ENCODE measurements at regions not wholly inside any gene's neighbourhood (a gene's known extent, or its start where the extent isn't known, plus 50 kb on each side); places are given as distances from the start of the nearest gene placed in this dataset.

- Histone ChIP-seq H3K4me1 (ENCODE audit: control insufficient read depth in 1 of 2, insufficient read depth in 2 of 2, low read length in 2 of 2) (no peaks in the 10 kb centered on the region), H3K9ac (ENCODE audit: low read length) (no peak overlapping the region), H3K4me2 (ENCODE audit: low read length) (no peak overlapping the region), H3K27me3 (ENCODE audit: insufficient read depth, low read length) (no peaks in the 10 kb centered on the region), H3K36me3 (ENCODE audit: control insufficient read depth in 1 of 2, insufficient read depth in 2 of 2, low read length in 2 of 2) (no peaks in the 10 kb centered on the region), H3K4me3 (replicated peaks in 1 of 2; ENCODE audit: low read depth in 1 of 2, low read length in 2 of 2) (no peak overlapping the region), H3K79me2 (ENCODE audit: insufficient read depth, low read length) (no peaks in the 10 kb centered on the region), H2AFZ (ENCODE audit: low read depth, low read length, poor library complexity, severe bottlenecking) (no peak overlapping the region), H3K27ac (ENCODE audit: low read depth, low read length) (no peak overlapping the region), H4K20me1 (ENCODE audit: insufficient read depth) (no peaks in the 10 kb centered on the region), H3K9me3 (ENCODE audit: control insufficient read depth in 1 of 2, insufficient read depth in 1 of 2, low read depth in 1 of 2, low read length in 2 of 2) (no peaks in the 10 kb centered on the region), H3K9me2 (ENCODE audit: insufficient read depth) (no peaks in the 10 kb centered on the region)
- intact Hi-C loops (cut with micrococcal nuclease) = no loop called here
- RAD21 ChIA-PET (ENCODE audit: low non-redundant PET in 1 of 2, low total read pairs in 2 of 2, uncharacterized antibody in 2 of 2, unreplicated experiment in 2 of 2) = no interaction called here
- CTCF ChIA-PET = no interaction called here
- no TSS peak for BruUV-seq (replicated peaks)
- ATAC-seq (no peak), DNase-seq (ENCODE audit: low read depth, low spot score) (no peak)
- POLR2A ChIA-PET = no interaction called here
- no peak for TF ChIP-seq SP1 (IDR thresholded peaks at IDR 0.05; ENCODE audit: low read depth)
- no peak for TF ChIP-seq MAX (IDR thresholded peaks at IDR 0.05)
- no peak for TF ChIP-seq CEBPB (IDR thresholded peaks at IDR 0.05; ENCODE audit: low read depth)
- no peak for TF ChIP-seq POLR2AphosphoS5 (IDR thresholded peaks at IDR 0.05; ENCODE audit: low read depth, low read length)
- no peak for TF ChIP-seq ELF1 (IDR thresholded peaks at IDR 0.05; ENCODE audit: borderline replicate concordance, low read depth)
- no peak for TF ChIP-seq EGR1 (IDR thresholded peaks at IDR 0.05; ENCODE audit: low read depth)
- TF ChIP-seq EZH2 (IDR thresholded peaks at IDR 0.05) = no peak
- no peak for TF ChIP-seq ZNF274 (IDR thresholded peaks at IDR 0.05; ENCODE audit: low read depth, low read length)
- TF ChIP-seq FOSL1 (IDR thresholded peaks at IDR 0.05; ENCODE audit: low read depth) = no peak
These were observed 302.6 kb downstream of the NUP35 start for GRCh38 chr2:183426825-183427224.

GRCh38 chr2:183427558-183427957 is 303.3 kb downstream of the NUP35 start:
- no peaks in the 10 kb centered on the region for H3K79me2 ChIP-seq (ENCODE audit: insufficient read depth, low read length)
- BruUV-seq (replicated peaks) = no TSS peak
- no peaks in the 10 kb centered on the region for H3K9me2 ChIP-seq (ENCODE audit: insufficient read depth)
- intact Hi-C loops (cut with micrococcal nuclease) = no loop called here
- DNase-seq (ENCODE audit: low read depth, low spot score) = no peak
- no peaks in the 10 kb centered on the region for H3K4me1 ChIP-seq (ENCODE audit: control insufficient read depth in 1 of 2, insufficient read depth in 2 of 2, low read length in 2 of 2)
- no peaks in the 10 kb centered on the region for H3K9me3 ChIP-seq (ENCODE audit: control insufficient read depth in 1 of 2, insufficient read depth in 1 of 2, low read depth in 1 of 2, low read length in 2 of 2)
- no peak overlapping the region for H3K27ac ChIP-seq (ENCODE audit: low read depth, low read length)
- H2AFZ ChIP-seq (ENCODE audit: low read depth, low read length, poor library complexity, severe bottlenecking) = no peak overlapping the region
- H3K9ac ChIP-seq (ENCODE audit: low read length) = no peak overlapping the region
- no peaks in the 10 kb centered on the region for H3K27me3 ChIP-seq (ENCODE audit: insufficient read depth, low read length)
- CTCF ChIA-PET = no interaction called here
- ATAC-seq = no peak
- no peak overlapping the region for H3K4me3 ChIP-seq (replicated peaks in 1 of 2; ENCODE audit: low read depth in 1 of 2, low read length in 2 of 2)
- H4K20me1 ChIP-seq (ENCODE audit: insufficient read depth) = no peaks in the 10 kb centered on the region
- H3K4me2 ChIP-seq (ENCODE audit: low read length) = no peak overlapping the region
- no peaks in the 10 kb centered on the region for H3K36me3 ChIP-seq (ENCODE audit: control insufficient read depth in 1 of 2, insufficient read depth in 2 of 2, low read length in 2 of 2)
- RAD21 ChIA-PET (ENCODE audit: low non-redundant PET in 1 of 2, low total read pairs in 2 of 2, uncharacterized antibody in 2 of 2, unreplicated experiment in 2 of 2) = no interaction called here
- POLR2A ChIA-PET = no interaction called here
- no peak for TF ChIP-seq MAX (IDR thresholded peaks at IDR 0.05)
- no peak for TF ChIP-seq REST (IDR thresholded peaks at IDR 0.05; ENCODE audit: low read depth)
- TF ChIP-seq CTCF (IDR thresholded peaks at IDR 0.05 in 2 of 3, conservative IDR thresholded peaks at IDR 0.05 in 1 of 3; ENCODE audit: borderline replicate concordance in 1 of 3, insufficient read depth in 1 of 3, low read depth in 2 of 3, low read length in 2 of 3) = no peak
- no peak for TF ChIP-seq FOSL1 (IDR thresholded peaks at IDR 0.05; ENCODE audit: low read depth)
- TF ChIP-seq SRF (IDR thresholded peaks at IDR 0.05; ENCODE audit: low read depth) = no peak
- TF ChIP-seq CBX3 (IDR thresholded peaks at IDR 0.05; ENCODE audit: low read depth) = no peak
- no peak for TF ChIP-seq POLR2A (IDR thresholded peaks at IDR 0.05; ENCODE audit: borderline replicate concordance, extremely low read depth, insufficient read depth, insufficient read length)
- TF ChIP-seq SIN3A (IDR thresholded peaks at IDR 0.05; ENCODE audit: low read depth) = no peak
- TF ChIP-seq YY1 (IDR thresholded peaks at IDR 0.05; ENCODE audit: extremely low read depth, insufficient replicate concordance, low read depth, low read length) = no peak
- TF ChIP-seq EGR1 (IDR thresholded peaks at IDR 0.05; ENCODE audit: low read depth) = no peak
- no peak for TF ChIP-seq TCF7L2 (IDR thresholded peaks at IDR 0.05; ENCODE audit: borderline replicate concordance, extremely low read depth, insufficient read depth, insufficient read length)
- no peak for TF ChIP-seq ZFX (IDR thresholded peaks at IDR 0.05)
